A549 (cell line): ENCODE measurements at regions not wholly inside any gene's neighbourhood (a gene's known extent, or its start where the extent isn't known, plus 50 kb on each side); places are given as distances from the start of the nearest gene placed in this dataset.

ENCODE experiments used
- CHD2 ChIP-seq: fragments of 150-350 bp; IDR thresholded peaks from 2 replicates; pipeline ENCODE4 v1.6.1; 2014; ENCODE audit warnings: low read length; ENCODE audit not compliant: partially characterized antibody
- POLR2A ChIP-seq: IDR thresholded peaks from 2 replicates; pipeline ENCODE4 v1.6.1; 2012; ENCODE audit warnings: mild to moderate bottlenecking, low read length
- RFX5 ChIP-seq: fragments of 450-650 bp; IDR thresholded peaks from 2 replicates; pipeline ENCODE4 v1.7.1; 2014; ENCODE audit warnings: antibody characterized with exemption, mild to moderate bottlenecking, moderate library complexity
- ZC3H11A ChIP-seq: fragments of 450-650 bp; IDR thresholded peaks from 2 replicates; pipeline ENCODE4 v1.6.1; 2014; ENCODE audit warnings: antibody characterized with exemption, mild to moderate bottlenecking
- ZFP36 ChIP-seq: fragments of 450-650 bp; IDR thresholded peaks from 2 replicates; pipeline ENCODE4 v1.6.1; 2014; ENCODE audit warnings: borderline replicate concordance; ENCODE audit not compliant: partially characterized antibody
- TF ChIP-seq, protein P1 (sequence below): fragments of >200 bp; sonication (Bioruptor Twin); formaldehyde crosslinking; IDR thresholded peaks from 3 replicates; pipeline ENCODE4 v1.5.1; 2016
- TF ChIP-seq, protein P2 (sequence below): IDR thresholded peaks from 2 replicates; pipeline ENCODE4 v1.6.1; 2012

DNA sequence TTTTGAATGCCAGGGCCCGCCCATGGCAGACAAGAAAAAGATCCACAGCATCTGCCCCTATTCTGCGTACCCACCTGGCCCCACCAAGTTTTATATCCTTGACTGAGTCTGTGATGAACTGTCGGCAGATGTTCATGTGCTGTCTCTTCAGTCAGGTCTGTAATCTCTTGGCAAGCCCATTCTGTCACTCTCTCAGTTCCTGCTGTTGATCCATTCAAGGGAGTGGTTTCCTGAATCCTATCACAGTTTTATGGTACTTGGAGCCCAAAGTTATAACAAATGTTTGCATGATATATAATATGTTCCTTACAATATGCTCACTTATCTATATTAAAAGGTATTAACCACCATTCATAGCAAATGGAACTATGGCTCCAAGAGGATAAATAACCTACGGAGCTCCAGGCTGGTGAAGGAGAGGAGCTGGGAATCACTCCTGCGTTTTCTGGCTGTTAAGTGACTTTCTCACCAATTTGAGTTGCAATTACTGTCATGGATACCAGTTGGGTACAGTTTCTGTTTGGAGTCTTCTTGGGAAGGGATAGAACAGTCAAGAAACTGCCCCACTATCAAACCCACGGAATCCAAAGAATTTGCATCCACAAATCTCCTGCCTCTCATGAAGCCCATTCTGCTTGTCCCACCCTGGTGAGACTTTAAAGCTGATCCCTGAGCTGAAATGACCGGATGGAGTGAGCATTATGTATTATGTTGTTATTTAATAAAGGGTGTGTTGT, 103.4 kb upstream of the SPRY4 start:
- TF ChIP-seq ZC3H11A (no peak), POLR2A (no peak), CHD2 (no peak), ZFP36 (no peak), RFX5 (no peak)
- TF ChIP-seq, protein P1, sequence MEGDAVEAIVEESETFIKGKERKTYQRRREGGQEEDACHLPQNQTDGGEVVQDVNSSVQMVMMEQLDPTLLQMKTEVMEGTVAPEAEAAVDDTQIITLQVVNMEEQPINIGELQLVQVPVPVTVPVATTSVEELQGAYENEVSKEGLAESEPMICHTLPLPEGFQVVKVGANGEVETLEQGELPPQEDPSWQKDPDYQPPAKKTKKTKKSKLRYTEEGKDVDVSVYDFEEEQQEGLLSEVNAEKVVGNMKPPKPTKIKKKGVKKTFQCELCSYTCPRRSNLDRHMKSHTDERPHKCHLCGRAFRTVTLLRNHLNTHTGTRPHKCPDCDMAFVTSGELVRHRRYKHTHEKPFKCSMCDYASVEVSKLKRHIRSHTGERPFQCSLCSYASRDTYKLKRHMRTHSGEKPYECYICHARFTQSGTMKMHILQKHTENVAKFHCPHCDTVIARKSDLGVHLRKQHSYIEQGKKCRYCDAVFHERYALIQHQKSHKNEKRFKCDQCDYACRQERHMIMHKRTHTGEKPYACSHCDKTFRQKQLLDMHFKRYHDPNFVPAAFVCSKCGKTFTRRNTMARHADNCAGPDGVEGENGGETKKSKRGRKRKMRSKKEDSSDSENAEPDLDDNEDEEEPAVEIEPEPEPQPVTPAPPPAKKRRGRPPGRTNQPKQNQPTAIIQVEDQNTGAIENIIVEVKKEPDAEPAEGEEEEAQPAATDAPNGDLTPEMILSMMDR: no peak
- TF ChIP-seq, protein P2, sequence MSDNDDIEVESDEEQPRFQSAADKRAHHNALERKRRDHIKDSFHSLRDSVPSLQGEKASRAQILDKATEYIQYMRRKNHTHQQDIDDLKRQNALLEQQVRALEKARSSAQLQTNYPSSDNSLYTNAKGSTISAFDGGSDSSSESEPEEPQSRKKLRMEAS: no peak
